ENCODE measurements at regions not wholly inside any gene's neighbourhood (a gene's known extent, or its start where the extent isn't known, plus 50 kb on each side); places are given as distances from the start of the nearest gene placed in this dataset.

DNA sequence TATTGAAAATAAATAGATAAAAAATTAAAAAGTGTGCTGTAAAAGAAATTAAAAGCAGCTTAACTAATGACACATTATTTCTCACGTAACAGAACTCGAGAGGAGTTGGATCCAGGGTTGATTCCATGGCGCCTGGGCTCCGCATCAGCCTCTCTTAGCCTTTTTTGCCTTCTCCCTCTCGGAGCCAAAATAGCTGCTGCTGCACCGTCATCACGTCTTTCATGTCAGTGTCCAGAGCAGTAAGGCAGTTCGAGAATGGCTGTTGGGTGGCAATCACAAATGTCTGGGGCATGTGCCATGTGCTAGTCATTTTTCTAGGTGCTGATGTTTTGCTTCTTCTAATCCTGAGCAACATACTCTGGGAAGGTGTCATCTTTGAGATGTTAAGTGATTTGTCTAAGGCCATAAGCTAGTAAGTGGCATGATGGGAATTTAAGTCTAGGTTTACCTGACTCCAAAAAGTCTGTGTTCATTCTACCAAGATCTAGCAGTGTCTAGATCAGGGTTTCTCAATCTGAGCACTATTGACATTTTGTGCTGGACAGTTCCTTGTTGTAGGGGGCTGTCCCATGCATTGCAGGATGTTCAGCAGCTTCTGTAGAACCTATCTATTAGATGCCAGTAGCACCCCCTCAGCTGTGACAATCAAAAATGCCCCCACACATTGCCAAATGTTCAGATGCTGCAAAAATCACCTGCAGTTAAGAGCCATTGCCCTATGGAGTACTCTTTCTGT, 280.4 kb downstream of the HAPSTR1 start:
- no peak for DNase-seq (ENCODE audit: low spot score)

DNA sequence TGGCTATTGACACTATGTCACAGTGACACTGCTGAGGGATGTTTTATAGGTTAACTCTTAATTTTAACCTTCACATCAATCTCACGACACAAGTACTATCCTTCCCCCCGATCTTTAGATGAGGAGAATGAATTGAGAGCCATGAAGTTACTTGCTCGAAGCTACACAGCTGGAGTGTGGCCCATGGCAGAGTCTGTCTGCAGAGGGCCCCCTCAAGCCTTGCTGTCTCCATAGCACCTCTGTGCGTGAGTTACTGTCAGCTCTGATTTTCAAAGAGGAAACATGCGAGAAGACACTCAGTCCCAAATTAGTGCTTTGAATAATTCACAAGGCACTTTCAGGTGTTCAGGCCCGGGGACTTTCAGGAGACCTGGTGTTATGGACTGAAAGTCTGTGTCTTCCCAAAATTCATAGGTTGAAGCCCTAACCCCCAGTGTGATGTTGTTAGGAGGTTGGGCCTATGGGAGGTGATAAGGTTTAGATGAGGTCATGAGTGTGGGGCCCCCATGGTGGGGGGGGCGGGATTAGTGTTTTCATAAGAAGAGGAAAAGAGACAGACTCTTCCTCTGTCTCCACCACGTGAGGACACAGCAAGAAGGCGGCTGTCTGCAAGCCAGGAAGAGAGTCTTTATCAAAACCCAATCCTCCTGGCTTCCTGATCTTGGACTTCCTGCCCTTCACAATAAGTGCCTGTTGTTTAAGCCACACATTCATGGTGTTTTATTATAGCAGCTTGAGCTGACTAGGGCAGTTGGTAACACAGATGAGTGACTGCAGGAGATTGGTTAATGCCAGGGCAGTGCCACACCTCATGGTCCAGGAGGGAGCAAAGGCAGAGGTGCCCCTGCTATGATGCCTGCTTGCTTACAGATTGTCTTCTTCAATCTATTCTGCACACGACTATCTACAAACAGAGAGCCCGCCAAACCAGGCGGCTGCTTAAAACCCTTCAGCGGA, 281.8 kb downstream of the HAPSTR1 start:
- DNase-seq (ENCODE audit: low spot score), result no peak

DNA sequence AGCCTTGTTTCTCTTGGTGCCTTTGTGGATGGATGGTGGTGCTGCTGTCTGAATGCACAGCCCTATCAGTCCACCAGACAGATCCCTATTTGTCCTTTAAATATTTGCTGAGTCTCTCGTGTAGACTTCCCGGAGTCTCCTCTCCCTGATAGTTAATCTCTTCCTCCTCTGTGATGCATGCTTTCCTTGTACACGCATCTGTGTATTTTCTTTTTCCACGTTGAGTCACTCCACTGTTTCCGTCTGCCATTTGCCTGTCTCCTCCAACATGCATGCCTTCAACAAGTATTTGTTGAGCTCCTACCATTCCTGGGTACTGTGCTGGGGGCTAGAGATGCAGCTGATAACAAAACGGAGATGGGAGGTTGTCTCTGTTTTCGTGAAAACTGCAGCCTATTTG, 282.6 kb downstream of the HAPSTR1 start:
- DNase-seq (ENCODE audit: low spot score), result no peak

DNA sequence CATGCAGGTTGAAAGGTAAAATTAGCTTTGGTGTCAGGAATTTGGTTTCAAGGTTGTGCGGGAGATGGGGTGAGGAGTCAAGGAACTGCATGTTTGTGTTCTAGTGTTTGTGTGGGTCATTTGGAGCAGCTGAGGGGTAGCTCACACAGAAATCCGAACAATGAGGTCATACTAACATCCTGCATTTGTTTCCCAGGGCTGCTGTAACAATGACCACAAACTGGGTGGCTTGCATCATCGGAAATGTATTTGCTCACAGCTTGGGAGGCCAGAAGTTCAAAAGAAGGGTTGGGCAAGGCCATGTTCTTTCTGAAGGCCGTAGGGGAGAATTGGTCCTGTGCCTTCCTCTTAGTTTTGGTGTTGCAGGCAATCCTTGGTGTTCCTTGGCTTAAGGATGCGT, 287.4 kb downstream of the HAPSTR1 start:
- DNase-seq (ENCODE audit: low spot score), result no peak

DNA sequence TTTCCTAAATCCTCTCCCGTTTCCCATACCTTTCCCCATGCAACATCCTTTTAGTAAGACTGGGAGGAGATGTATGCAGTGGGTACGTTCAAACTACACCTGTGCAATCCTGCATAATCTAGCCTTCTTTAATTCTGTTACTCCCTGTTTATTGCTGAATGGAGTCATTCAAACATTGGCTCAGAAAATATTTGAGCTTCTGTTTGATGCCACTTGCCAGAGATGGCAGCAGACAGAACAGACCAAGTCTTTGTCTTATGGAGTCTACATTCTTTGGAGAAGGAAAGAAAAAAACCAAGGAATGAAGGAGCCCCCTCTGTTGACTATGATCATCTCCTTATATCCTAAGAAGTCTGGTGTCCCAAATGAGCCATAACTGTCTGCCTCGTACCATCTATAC, 288.8 kb downstream of the HAPSTR1 start:
- no peak for DNase-seq (ENCODE audit: low spot score)

DNA sequence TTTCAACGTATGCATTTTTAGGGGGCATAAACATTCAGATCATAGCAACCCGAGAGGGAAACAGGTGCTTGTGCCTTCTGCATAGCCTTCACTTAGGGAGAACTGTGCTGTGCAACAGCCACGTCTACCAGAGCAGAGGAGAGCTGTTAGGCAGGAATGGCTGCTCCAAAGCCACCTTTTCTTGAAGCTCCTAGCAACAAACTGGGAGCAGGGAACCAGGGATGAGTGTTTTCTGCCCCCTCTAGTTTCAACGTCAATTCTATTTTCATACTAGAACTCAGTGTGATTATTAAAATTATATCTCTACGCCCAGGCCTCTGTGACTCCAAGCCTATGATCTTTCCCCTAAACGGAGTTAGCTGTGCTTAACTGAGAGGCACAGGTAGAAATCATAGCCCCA, 290.0 kb downstream of the HAPSTR1 start:
- DNase-seq (ENCODE audit: low spot score), result no peak

DNA sequence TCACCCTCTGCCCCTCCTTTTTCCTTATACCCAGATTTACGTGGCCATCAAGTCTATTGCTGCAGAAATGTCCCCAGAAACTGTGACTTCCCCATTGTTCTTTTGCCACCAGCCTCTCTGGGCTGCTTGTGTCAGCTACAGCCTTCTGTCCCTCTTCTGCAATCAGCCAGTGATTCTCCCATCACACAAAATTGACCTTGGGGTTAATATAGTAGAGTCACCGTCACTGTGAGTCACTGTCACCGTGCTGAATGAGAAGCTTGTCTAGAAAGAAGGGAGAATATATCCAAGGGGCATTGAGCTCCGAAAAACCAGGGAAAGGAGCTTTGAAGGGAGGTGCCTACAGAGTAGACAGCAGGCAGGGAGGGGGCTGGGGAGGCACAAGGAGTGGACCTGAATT, 290.5 kb downstream of the HAPSTR1 start:
- DNase-seq (ENCODE audit: low spot score), result no peak

DNA sequence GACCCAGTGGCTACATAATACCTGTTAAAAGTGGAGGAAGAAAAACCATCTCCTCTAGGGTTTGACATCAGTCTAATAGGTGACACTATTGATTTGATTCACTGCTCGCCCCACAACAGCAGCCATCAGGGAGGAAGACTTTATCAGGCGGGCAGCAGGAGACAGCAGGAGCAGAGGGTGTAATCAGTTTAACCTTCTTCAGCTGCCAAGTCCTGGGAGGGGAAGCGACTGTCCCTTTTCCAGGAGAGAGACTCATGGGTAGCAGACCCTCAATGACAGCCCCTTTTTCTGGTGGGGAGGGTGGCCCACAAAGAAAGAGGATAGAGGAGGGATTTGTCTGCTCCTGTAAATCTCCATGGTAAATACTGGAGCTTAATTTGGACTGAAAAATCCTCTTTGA, 291.8 kb downstream of the HAPSTR1 start:
- no peak for DNase-seq (ENCODE audit: low spot score)

DNA sequence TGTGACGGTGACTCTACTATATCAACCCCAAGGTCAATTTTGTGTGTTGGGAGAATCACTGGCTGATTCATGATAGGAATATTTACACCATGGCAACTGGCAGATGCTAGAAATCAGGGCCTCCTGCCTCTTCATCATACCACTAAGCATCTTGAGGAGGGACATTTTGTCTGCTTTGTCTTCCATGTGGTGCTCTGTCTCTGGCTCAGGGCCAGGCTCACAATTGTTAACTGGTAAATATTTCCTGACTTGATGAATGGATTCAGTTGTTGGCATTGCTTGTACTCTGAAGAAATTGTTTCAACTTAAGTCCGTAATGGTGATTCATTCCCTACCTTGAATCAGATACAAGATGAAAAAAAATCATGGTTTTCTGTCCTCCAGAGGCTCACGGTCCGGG, 292.7 kb downstream of the HAPSTR1 start:
- no peak for DNase-seq (ENCODE audit: low spot score)

DNA sequence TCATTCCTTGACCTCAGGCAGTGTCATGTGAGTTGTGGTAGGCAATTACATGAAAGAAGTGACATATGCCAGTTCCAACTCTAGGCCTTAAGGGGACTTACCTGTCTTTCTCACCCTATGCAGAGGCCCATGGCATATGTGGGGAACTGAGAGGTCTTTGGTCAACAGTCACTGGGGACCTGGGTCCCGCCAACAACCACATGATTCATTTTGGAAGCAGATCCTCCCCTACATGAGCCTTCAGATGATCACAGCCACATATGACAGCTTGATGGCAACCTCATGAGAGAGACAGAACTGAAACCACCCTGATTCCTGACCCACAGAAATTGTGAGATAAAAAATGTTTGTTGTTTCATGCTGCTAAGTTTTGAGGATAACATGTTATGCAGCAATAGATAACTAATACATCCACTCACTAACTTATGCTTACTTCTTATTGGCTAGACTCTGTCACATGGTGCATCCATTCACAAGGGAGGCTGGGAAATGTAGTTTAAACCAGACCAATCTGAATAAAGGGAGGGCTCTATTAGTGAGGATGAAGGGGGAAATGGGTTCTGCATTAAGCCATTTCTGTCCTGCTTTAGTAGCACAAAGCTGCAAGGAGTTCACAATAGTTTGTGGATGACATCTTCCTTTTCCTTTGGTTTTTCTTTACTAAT, 298.2 kb downstream of the HAPSTR1 start:
- no peak for DNase-seq (ENCODE audit: low spot score)

DNA sequence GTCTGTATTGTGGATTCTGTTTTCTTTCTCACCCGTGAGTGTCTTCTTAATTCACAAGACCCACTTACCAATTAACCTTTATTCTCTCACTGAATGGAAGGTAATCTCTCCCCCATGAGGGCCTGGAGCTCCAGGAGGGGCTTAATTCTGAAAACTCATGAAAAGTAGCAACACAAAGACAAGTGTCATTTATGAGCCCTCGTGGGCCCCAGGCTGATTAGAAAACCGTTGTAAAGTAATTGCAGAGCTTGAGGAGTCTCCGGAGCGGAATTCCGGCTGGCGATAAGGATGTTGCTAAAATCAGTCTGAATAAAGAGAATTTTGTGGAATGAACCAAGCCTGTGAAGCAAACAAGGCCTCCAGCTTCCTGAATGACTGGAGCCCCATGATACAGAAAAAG, 301.5 kb downstream of the HAPSTR1 start:
- DNase-seq (ENCODE audit: low spot score), result no peak

DNA sequence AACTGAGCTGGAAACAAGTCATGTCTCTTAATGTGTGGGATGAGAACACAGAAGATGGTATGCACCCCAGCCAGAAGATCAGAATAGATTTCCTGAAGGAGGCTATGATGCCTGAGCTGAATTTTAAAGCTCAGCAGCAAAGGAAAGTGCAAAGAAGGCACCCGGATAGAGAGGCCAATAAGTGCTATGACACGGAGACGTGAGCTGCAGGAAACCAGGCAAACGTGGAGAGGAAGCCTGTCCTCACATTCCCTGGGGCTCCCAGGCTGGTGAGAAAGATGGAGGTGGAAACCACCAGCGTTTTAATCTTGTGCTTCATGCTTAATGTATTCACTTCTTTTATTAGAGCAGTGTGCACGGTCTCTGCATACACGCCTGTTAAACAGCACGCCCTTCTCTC, 302.1 kb downstream of the HAPSTR1 start:
- DNase-seq (ENCODE audit: low spot score), result no peak

DNA sequence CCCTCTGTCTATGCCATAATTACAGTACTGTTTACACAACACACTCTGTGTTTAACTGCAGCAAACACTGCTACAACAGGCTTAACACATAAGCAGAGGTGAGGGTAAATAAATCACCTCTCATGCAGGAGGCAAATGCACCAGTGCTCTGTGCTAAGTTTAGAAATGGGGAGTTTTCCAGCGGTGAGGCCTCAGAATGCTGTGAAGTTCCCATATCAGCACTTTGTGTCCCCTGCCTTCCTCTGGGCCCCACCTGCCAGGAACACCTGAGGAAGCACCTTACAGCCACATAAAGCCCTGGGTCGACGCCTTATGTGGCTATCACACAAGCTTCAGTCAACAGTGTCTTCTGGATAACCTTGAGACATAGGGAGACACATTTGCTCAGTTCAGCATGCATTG, 304.5 kb downstream of the HAPSTR1 start:
- no peak for DNase-seq (ENCODE audit: low spot score)

DNA sequence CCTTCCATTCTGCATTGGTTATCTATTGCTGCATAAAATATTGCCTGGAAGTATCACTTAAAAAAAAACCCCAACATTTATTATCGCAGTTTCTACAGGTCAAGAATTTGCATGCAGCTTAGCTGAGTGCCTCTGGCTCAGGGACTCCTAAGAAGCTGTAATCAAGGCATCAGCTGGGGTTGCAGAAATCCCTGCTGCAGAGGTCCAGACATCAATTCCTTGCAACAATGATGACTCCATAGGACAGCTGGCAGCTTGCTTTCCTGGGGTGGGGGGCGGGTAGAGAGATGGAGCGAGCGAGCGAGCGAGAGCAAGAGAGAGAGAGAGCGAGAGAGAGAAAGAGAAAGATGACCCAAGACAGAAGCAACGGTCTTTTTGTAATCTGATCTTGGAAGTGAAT, 308.1 kb downstream of the HAPSTR1 start:
- no peak for DNase-seq (ENCODE audit: low spot score)

DNA sequence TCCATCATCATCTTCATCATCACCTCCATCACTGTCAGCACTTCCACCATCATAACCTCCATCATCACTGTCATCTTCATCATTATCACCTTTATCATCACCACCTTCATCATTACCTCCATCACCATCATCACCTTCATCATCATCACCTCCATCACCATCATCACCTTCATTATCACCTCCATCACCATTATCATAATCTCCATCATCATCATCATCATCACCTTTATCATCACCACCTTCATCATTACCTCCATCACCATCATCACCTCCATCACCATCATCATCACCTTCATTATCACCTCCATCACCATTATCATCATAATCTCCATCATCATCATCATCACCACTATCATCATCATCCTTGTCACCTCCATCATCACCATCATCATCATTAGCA, 309.7 kb downstream of the HAPSTR1 start:
- DNase-seq (ENCODE audit: low spot score), result no peak

DNA sequence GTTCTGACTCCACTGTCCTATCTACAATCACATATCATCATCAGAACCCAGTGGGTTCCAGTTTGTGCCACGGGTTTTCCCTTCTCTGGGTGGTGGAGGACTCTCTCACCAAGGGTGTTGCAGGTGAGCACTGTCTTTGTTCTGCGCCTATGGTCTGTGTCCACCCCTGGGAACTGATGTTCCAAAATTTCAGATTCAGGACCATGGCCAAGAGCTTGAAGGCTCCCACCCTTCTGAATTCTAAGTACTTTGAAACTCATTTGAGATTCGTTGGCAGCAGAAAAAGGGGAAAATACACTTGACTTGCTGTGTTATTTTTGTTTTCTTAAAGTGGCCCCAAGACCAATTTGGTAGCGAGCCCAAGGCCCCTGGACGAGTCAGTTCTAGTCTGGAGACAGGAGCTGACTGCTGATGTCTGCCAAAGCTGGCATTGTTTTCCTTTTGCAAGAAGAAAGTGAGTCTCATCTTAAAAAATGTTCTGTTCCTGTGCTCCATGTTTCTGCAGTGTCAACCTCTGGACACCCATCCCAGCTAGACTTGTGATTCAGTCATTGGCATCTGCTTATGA, 310.9 kb downstream of the HAPSTR1 start:
- no peak for DNase-seq (ENCODE audit: low spot score)

DNA sequence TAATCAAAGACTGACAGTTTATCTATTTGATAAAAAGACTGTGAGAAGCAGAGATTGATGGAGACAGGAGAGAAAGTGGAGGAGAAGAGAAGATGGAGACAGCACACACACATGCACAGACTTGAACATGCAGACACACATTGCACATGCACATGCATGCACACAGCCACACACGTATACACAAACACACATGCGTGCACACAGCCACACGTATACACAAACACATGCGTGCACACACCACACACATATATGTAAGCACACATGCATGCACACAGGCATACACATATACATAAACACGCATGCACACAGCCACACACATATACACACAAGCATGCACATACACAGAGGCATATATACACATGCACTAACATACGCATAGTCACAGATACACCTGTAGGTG, 313.4 kb downstream of the HAPSTR1 start:
- no peak for DNase-seq (ENCODE audit: low spot score)

DNA sequence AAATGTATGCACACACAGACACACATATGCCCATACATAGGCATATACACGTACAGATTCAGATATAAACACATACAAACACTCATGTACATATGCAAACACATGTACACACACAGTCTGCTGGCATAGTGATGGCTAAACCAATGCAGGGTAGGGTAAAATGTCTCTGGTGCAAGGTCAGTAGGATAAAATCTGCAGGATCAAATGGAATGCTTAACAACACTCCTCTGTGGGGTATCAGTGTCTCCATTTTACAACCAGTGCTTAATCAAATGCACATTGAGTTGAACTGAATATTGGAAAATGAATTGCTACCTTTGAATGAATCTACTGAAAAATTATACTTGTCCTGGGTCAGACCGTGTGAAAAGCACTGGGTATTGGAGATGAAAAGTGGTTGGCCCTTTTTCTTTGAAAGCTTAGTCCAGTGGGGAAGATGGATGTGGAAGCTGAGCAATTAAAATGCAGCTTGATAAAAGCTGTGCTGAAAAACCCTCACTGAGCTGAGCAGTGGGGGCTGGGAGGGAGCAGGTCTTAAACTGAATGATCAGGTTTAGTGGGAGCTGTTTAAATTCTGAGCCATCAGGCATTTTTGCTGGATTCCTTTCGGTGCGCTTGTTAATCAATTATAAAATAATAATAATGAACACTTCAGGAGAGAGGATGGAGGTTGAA, 314.7 kb downstream of the HAPSTR1 start:
- no peak for DNase-seq (ENCODE audit: low spot score)

DNA sequence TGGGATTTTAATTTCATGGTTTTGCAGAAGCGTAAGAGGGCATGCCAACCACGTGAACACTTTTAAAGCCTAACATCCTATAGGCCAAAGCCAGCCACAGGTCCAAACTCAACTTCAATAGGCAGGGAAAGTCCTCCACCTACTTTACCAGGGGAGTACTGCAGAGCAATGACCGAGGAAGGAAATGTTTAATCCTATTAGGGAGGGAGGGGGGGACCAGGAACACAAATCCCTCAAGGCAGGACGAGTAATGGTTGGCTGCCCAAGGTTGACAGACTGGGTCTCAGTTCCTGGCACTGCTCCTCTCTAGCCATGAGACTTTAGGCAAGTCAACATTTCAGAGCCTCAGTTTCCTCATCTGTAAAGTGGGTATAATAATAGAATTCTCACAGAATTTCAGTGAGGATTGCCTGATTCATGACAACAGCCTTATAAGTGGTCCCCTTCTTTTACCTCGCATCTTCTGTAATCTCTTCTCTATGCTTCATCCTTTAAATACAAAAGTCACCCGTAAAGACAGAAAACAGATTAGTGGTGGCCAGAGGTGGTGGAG, 315.8 kb downstream of the HAPSTR1 start:
- DNase-seq (ENCODE audit: low spot score), result no peak

DNA sequence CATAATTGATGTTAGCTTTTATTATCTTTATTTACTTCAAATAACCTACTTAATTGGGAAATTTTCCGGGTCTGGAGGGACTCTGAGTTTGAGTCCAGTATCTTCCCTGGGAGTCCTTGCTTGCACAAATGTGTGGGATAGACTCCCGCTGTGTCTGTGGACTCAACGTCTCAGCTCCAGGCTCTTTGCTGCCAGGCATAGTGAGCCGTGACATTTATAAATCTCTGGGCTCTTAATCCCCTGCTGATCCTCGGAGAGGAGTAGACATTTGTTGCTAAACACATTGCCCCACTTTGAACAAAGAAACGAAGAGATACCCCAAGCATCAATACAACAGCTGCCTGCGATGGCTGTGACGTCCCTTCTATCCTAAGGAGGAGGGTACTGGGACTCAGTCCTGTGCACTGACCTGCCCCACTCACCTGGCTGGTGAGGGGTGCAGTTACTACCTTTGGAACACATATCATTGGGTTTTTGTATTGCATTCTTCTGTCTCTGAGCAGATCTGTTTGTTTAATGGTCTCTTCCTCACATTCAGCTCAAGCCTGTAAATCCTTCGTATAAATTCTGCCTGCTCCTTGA, 316.9 kb downstream of the HAPSTR1 start:
- DNase-seq (ENCODE audit: low spot score), result no peak

Measured in SK-N-DZ (cell line).